ENCODE measurements at regions not wholly inside any gene's neighbourhood (a gene's known extent, or its start where the extent isn't known, plus 50 kb on each side); places are given as distances from the start of the nearest gene placed in this dataset.

- intact Hi-C loops (cut with micrococcal nuclease) = no loop called here
- CTCF ChIA-PET = no interaction called here
Observed at GRCh38 chr16:5706211-5706610, 608.6 kb upstream of the EEF2KMT start.

GRCh38 chr16:5704271-5704670, 606.7 kb upstream of the EEF2KMT start:
- Histone ChIP-seq H3K9me3 (ENCODE audit: low read length) (no peaks in the 10 kb centered on the region), H3K9me2 (replicated peaks; ENCODE audit: low read length) (no peaks in the 10 kb centered on the region), H3K36me3 (ENCODE audit: low read depth, low read length) (no peaks in the 10 kb centered on the region), H3K79me2 (ENCODE audit: low read length) (no peaks in the 10 kb centered on the region), H3K9ac (ENCODE audit: low read length) (no peak overlapping the region), H3F3A (ENCODE audit: low read length, unreplicated experiment) (no peaks in the 10 kb centered on the region), H3K4me3 (ENCODE audit: low read length) (no peak overlapping the region), H4K20me1 (ENCODE audit: low read length) (no peaks in the 10 kb centered on the region), H3K4me1 (ENCODE audit: insufficient read depth, low read length) (no peaks in the 10 kb centered on the region), H3K4me2 (ENCODE audit: low read length) (no peak overlapping the region), H3K27ac (ENCODE audit: low read length) (no peak overlapping the region), H2AFZ (ENCODE audit: low read length) (no peak overlapping the region), H3K27me3 (ENCODE audit: low read length) (no peaks in the 10 kb centered on the region)
- POLR2A ChIA-PET (ENCODE audit: unreplicated experiment) = no interaction called here
- DNase-seq = no peak
- TF ChIP-seq EZH2phosphoT487 (IDR thresholded peaks at IDR 0.05; ENCODE audit: borderline replicate concordance, low read length) (no peak), CTCF (conservative IDR thresholded peaks at IDR 0.05; ENCODE audit: low read depth, low read length) (no peak), EZH2 (IDR thresholded peaks at IDR 0.05; ENCODE audit: low read length, unreplicated experiment) (no peak)
- CTCF ChIA-PET = no interaction called here
- intact Hi-C loops (cut with micrococcal nuclease) = no loop called here
- no peak for ATAC-seq
- no TSS peak for BruUV-seq (replicated peaks)

More at GRCh38 chr16:5706211-5706610, 608.6 kb upstream of the EEF2KMT start:
- Histone ChIP-seq H3K36me3 (ENCODE audit: low read depth, low read length) (no peaks in the 10 kb centered on the region), H3K4me2 (ENCODE audit: low read length) (no peak overlapping the region), H3K27me3 (ENCODE audit: low read length) (no peaks in the 10 kb centered on the region), H2AFZ (ENCODE audit: low read length) (no peak overlapping the region), H3K27ac (ENCODE audit: low read length) (no peak overlapping the region), H3K4me3 (ENCODE audit: low read length) (no peak overlapping the region), H3K9me3 (ENCODE audit: low read length) (no peaks in the 10 kb centered on the region), H3K79me2 (ENCODE audit: low read length) (no peaks in the 10 kb centered on the region), H3F3A (ENCODE audit: low read length, unreplicated experiment) (no peaks in the 10 kb centered on the region), H4K20me1 (ENCODE audit: low read length) (no peaks in the 10 kb centered on the region), H3K9me2 (replicated peaks; ENCODE audit: low read length) (no peaks in the 10 kb centered on the region), H3K4me1 (ENCODE audit: insufficient read depth, low read length) (no peaks in the 10 kb centered on the region), H3K9ac (ENCODE audit: low read length) (no peak overlapping the region)
- DNase-seq (no peak), ATAC-seq (no peak)
- POLR2A ChIA-PET (ENCODE audit: unreplicated experiment) = no interaction called here
- BruUV-seq (replicated peaks) = no TSS peak
- TF ChIP-seq CTCF (conservative IDR thresholded peaks at IDR 0.05; ENCODE audit: low read depth, low read length) (no peak), EZH2 (IDR thresholded peaks at IDR 0.05; ENCODE audit: low read length, unreplicated experiment) (no peak), EZH2phosphoT487 (IDR thresholded peaks at IDR 0.05; ENCODE audit: borderline replicate concordance, low read length) (no peak)

- POLR2A ChIA-PET (ENCODE audit: unreplicated experiment) = no interaction called here
- ATAC-seq (no peak), DNase-seq (no peak)
- Histone ChIP-seq H3K4me1 (ENCODE audit: insufficient read depth, low read length) (no peaks in the 10 kb centered on the region), H3K4me3 (ENCODE audit: low read length) (no peak overlapping the region), H3K9ac (ENCODE audit: low read length) (no peak overlapping the region), H3F3A (ENCODE audit: low read length, unreplicated experiment) (no peaks in the 10 kb centered on the region), H3K9me2 (replicated peaks; ENCODE audit: low read length) (no peaks in the 10 kb centered on the region), H4K20me1 (ENCODE audit: low read length) (no peaks in the 10 kb centered on the region), H3K36me3 (ENCODE audit: low read depth, low read length) (no peaks in the 10 kb centered on the region), H3K27me3 (ENCODE audit: low read length) (no peaks in the 10 kb centered on the region), H3K9me3 (ENCODE audit: low read length) (0 out of 2 replicates have a peak, but pooled peaks cover 4% of the 10 kb centered on the region), H3K79me2 (ENCODE audit: low read length) (no peaks in the 10 kb centered on the region), H3K4me2 (ENCODE audit: low read length) (no peak overlapping the region), H3K27ac (ENCODE audit: low read length) (no peak overlapping the region), H2AFZ (ENCODE audit: low read length) (no peak overlapping the region)
- CTCF ChIA-PET = no interaction called here
- TF ChIP-seq EZH2 (IDR thresholded peaks at IDR 0.05; ENCODE audit: low read length, unreplicated experiment) (no peak), CTCF (conservative IDR thresholded peaks at IDR 0.05; ENCODE audit: low read depth, low read length) (no peak), EZH2phosphoT487 (IDR thresholded peaks at IDR 0.05; ENCODE audit: borderline replicate concordance, low read length) (no peak)
- BruUV-seq (replicated peaks) = no TSS peak
- intact Hi-C loops (cut with micrococcal nuclease) = no loop called here
Observed at GRCh38 chr16:5693426-5693825, 595.8 kb upstream of the EEF2KMT start.
